Neutrophil (primary cell): ENCODE measurements at regions not wholly inside any gene's neighbourhood (a gene's known extent, or its start where the extent isn't known, plus 50 kb on each side); places are given as distances from the start of the nearest gene placed in this dataset.

Experiments
- H3K27ac ChIP-seq: fragments of 200-600 bp; sonication (generic); 2 replicates; pipeline ENCODE4 v1.5.1; 2016; ENCODE audit warnings: mild to moderate bottlenecking, moderate library complexity
- H3K27me3 ChIP-seq: fragments of 200-600 bp; sonication (generic); 2 replicates; pipeline ENCODE4 v1.6.0; 2016; ENCODE audit warnings: mild to moderate bottlenecking
- H3K36me3 ChIP-seq: fragments of 200-600 bp; sonication (generic); 2 replicates; pipeline ENCODE4 v1.5.1; 2017
- H3K4me1 ChIP-seq, 2 experiments: fragments of 200-600 bp in 1 of 2; sonication (generic) in 1 of 2; 1 replicate in 1 of 2; 2 replicates in 1 of 2; pipeline versions ENCODE4 v1.5.1 to v1.6.1; 2013 to 2016; ENCODE audit warnings: low read depth in 1 of 2, low read length in 1 of 2, mild to moderate bottlenecking in 1 of 2, moderate library complexity in 1 of 2; ENCODE audit not compliant: control insufficient read depth in 1 of 2, insufficient read depth in 1 of 2
- H3K4me3 ChIP-seq, 2 experiments: fragments of 200-600 bp in 1 of 2; sonication (generic) in 1 of 2; 1 replicate in 1 of 2; 2 replicates in 1 of 2; pipeline ENCODE4 v1.5.1; 2013 to 2016; ENCODE audit warnings: low read depth in 1 of 2, low read length in 1 of 2, mild to moderate bottlenecking in 1 of 2, moderate library complexity in 1 of 2
- H3K9me3 ChIP-seq: fragments of 200-600 bp; sonication (generic); 2 replicates; pipeline ENCODE4 v1.5.1; 2016
- CTCF ChIP-seq: fragments of 200-600 bp; sonication (generic); IDR thresholded peaks from 2 replicates; pipeline ENCODE4 v1.5.1; 2016; ENCODE audit warnings: antibody characterized with exemption

- Histone ChIP-seq H3K4me1 (no peaks in the 10 kb centered on the region), H3K9me3 (no peaks in the 10 kb centered on the region), H3K36me3 (no peaks in the 10 kb centered on the region), H3K27me3 (no peaks in the 10 kb centered on the region), H3K27ac (no peak overlapping the region), H3K4me3 (no peak overlapping the region)
- TF ChIP-seq CTCF, result no peak
These were observed 1033.8 kb upstream of the AUTS2 start for GRCh38 chr7:68564306-68565135.

- TF ChIP-seq CTCF, result no peak
- no peaks in the 10 kb centered on the region for H3K9me3 ChIP-seq
- H3K4me3 ChIP-seq, result no peak overlapping the region
- no peaks in the 10 kb centered on the region for H3K4me1 ChIP-seq
- H3K36me3 ChIP-seq, result no peaks in the 10 kb centered on the region
- no peaks in the 10 kb centered on the region for H3K27me3 ChIP-seq
- H3K27ac ChIP-seq, result no peak overlapping the region
These were observed 1027.0 kb upstream of the AUTS2 start for GRCh38 chr7:68571286-68571685.

- no peak overlapping the region for H3K4me3 ChIP-seq
- no peak for TF ChIP-seq CTCF
- H3K36me3 ChIP-seq, result no peaks in the 10 kb centered on the region
- no peaks in the 10 kb centered on the region for H3K27me3 ChIP-seq
- H3K9me3 ChIP-seq, result no peaks in the 10 kb centered on the region
- H3K4me1 ChIP-seq, result no peaks in the 10 kb centered on the region
- no peak overlapping the region for H3K27ac ChIP-seq
These were observed 1024.8 kb upstream of the AUTS2 start for GRCh38 chr7:68573271-68574005.

GRCh38 chr7:68576366-68576765 lies 1021.9 kb upstream of the AUTS2 start:
- H3K27me3 ChIP-seq, result no peaks in the 10 kb centered on the region
- TF ChIP-seq CTCF, result no peak
- no peaks in the 10 kb centered on the region for H3K4me1 ChIP-seq
- H3K36me3 ChIP-seq, result no peaks in the 10 kb centered on the region
- H3K9me3 ChIP-seq, result no peaks in the 10 kb centered on the region
- H3K4me3 ChIP-seq, result no peak overlapping the region
- H3K27ac ChIP-seq, result no peak overlapping the region

GRCh38 chr7:68581417-68581816 lies 1016.9 kb upstream of the AUTS2 start:
- Histone ChIP-seq H3K9me3 (no peaks in the 10 kb centered on the region), H3K27ac (no peak overlapping the region)

More at GRCh38 chr7:68581417-68581816, 1016.9 kb upstream of the AUTS2 start:
- no peaks in the 10 kb centered on the region for H3K27me3 ChIP-seq
- no peak overlapping the region for H3K4me3 ChIP-seq
- TF ChIP-seq CTCF, result no peak
- no peaks in the 10 kb centered on the region for H3K36me3 ChIP-seq
- H3K4me1 ChIP-seq, result no peaks in the 10 kb centered on the region
